ENCODE measurements at regions not wholly inside any gene's neighbourhood (a gene's known extent, or its start where the extent isn't known, plus 50 kb on each side); places are given as distances from the start of the nearest gene placed in this dataset.

GRCh38 chr9:13480693-13481092 is 201.2 kb upstream of the MPDZ start:
- DNase-seq (ENCODE audit: low read depth in 4 of 6, low spot score in 6 of 6) = peak; percentile 24 to 79 (median 38)
- no peaks in the 10 kb centered on the region for H3K27me3 ChIP-seq (ENCODE audit: control insufficient read depth, insufficient read depth, low read length)
- peaks cover 3% of the 10 kb centered on the region for H3K9me3 ChIP-seq (ENCODE audit: control insufficient read depth, insufficient read depth, low read length)
- H3K27ac ChIP-seq (ENCODE audit: low read depth, low read length) = no peak overlapping the region
- WGBS (ENCODE audit: insufficient coverage) = 56% methylated on average over 3 of the region's 3 CpGs
- H3K4me3 ChIP-seq (ENCODE audit: low read depth, low read length) = no peak overlapping the region
- no peaks in the 10 kb centered on the region for H3K36me3 ChIP-seq (ENCODE audit: control insufficient read depth, insufficient read depth, low read length)
- H3K4me1 ChIP-seq (ENCODE audit: control insufficient read depth, insufficient read depth, low read length) = no peaks in the 10 kb centered on the region

- DNase-seq (ENCODE audit: low read depth in 4 of 6, low spot score in 6 of 6) = no peak
- no peak overlapping the region for H3K4me3 ChIP-seq (ENCODE audit: low read depth, low read length)
- peaks cover 11% of the 10 kb centered on the region for H3K9me3 ChIP-seq (ENCODE audit: control insufficient read depth, insufficient read depth, low read length)
- H3K4me1 ChIP-seq (ENCODE audit: control insufficient read depth, insufficient read depth, low read length) = no peaks in the 10 kb centered on the region
- H3K27ac ChIP-seq (ENCODE audit: low read depth, low read length) = no peak overlapping the region
- no peaks in the 10 kb centered on the region for H3K36me3 ChIP-seq (ENCODE audit: control insufficient read depth, insufficient read depth, low read length)
- H3K27me3 ChIP-seq (ENCODE audit: control insufficient read depth, insufficient read depth, low read length) = no peaks in the 10 kb centered on the region
Observed at GRCh38 chr9:13479096-13479495, 199.6 kb upstream of the MPDZ start.

- Histone ChIP-seq H3K4me3 (ENCODE audit: low read depth, low read length) (no peak overlapping the region), H3K9me3 (ENCODE audit: control insufficient read depth, insufficient read depth, low read length) (peaks cover 11% of the 10 kb centered on the region), H3K36me3 (ENCODE audit: control insufficient read depth, insufficient read depth, low read length) (no peaks in the 10 kb centered on the region), H3K27ac (ENCODE audit: low read depth, low read length) (no peak overlapping the region), H3K27me3 (ENCODE audit: control insufficient read depth, insufficient read depth, low read length) (no peaks in the 10 kb centered on the region), H3K4me1 (ENCODE audit: control insufficient read depth, insufficient read depth, low read length) (no peaks in the 10 kb centered on the region)
- no peak for DNase-seq (ENCODE audit: low read depth in 4 of 6, low spot score in 6 of 6)
- WGBS (ENCODE audit: insufficient coverage) = no CpG with 5 or more reads among the region's 1 CpG
Observed at GRCh38 chr9:13478639-13479038, 199.1 kb upstream of the MPDZ start.

- WGBS (ENCODE audit: insufficient coverage) = no CpG with 5 or more reads among the region's 2 CpGs
- Histone ChIP-seq H3K36me3 (ENCODE audit: control insufficient read depth, insufficient read depth, low read length) (no peaks in the 10 kb centered on the region), H3K27me3 (ENCODE audit: control insufficient read depth, insufficient read depth, low read length) (no peaks in the 10 kb centered on the region), H3K4me1 (ENCODE audit: control insufficient read depth, insufficient read depth, low read length) (no peaks in the 10 kb centered on the region), H3K9me3 (ENCODE audit: control insufficient read depth, insufficient read depth, low read length) (peaks cover 11% of the 10 kb centered on the region), H3K27ac (ENCODE audit: low read depth, low read length) (no peak overlapping the region), H3K4me3 (ENCODE audit: low read depth, low read length) (no peak overlapping the region)
- DNase-seq (ENCODE audit: low read depth in 4 of 6, low spot score in 6 of 6) = peak in 2 of 6 donors; percentile 7 to 66
Observed at GRCh38 chr9:13478160-13478559, 198.7 kb upstream of the MPDZ start.

GRCh38 chr9:13470836-13471235 is 191.3 kb upstream of the MPDZ start:
- WGBS (ENCODE audit: insufficient coverage) = 100% methylated on average over 1 of the region's 3 CpGs
- Histone ChIP-seq H3K9me3 (ENCODE audit: control insufficient read depth, insufficient read depth, low read length) (peaks cover 8% of the 10 kb centered on the region), H3K27ac (ENCODE audit: low read depth, low read length) (no peak overlapping the region), H3K27me3 (ENCODE audit: control insufficient read depth, insufficient read depth, low read length) (no peaks in the 10 kb centered on the region), H3K4me3 (ENCODE audit: low read depth, low read length) (no peak overlapping the region), H3K4me1 (ENCODE audit: control insufficient read depth, insufficient read depth, low read length) (no peaks in the 10 kb centered on the region), H3K36me3 (ENCODE audit: control insufficient read depth, insufficient read depth, low read length) (no peaks in the 10 kb centered on the region)
- no peak for DNase-seq (ENCODE audit: low read depth in 4 of 6, low spot score in 6 of 6)

- Histone ChIP-seq H3K36me3 (ENCODE audit: control insufficient read depth, insufficient read depth, low read length) (no peaks in the 10 kb centered on the region), H3K4me1 (ENCODE audit: control insufficient read depth, insufficient read depth, low read length) (no peaks in the 10 kb centered on the region), H3K4me3 (ENCODE audit: low read depth, low read length) (no peak overlapping the region), H3K27ac (ENCODE audit: low read depth, low read length) (no peak overlapping the region), H3K9me3 (ENCODE audit: control insufficient read depth, insufficient read depth, low read length) (no peaks in the 10 kb centered on the region), H3K27me3 (ENCODE audit: control insufficient read depth, insufficient read depth, low read length) (no peaks in the 10 kb centered on the region)
- DNase-seq (ENCODE audit: low read depth in 4 of 6, low spot score in 6 of 6) = no peak
- WGBS (ENCODE audit: insufficient coverage) = no CpG with 5 or more reads among the region's 2 CpGs
Observed at GRCh38 chr9:13467157-13467556, 187.7 kb upstream of the MPDZ start.

- Histone ChIP-seq H3K9me3 (ENCODE audit: control insufficient read depth, insufficient read depth, low read length) (no peaks in the 10 kb centered on the region), H3K36me3 (ENCODE audit: control insufficient read depth, insufficient read depth, low read length) (no peaks in the 10 kb centered on the region), H3K27me3 (ENCODE audit: control insufficient read depth, insufficient read depth, low read length) (no peaks in the 10 kb centered on the region), H3K27ac (ENCODE audit: low read depth, low read length) (no peak overlapping the region), H3K4me1 (ENCODE audit: control insufficient read depth, insufficient read depth, low read length) (no peaks in the 10 kb centered on the region), H3K4me3 (ENCODE audit: low read depth, low read length) (no peak overlapping the region)
- WGBS (ENCODE audit: insufficient coverage) = 57% methylated on average over 2 of the region's 4 CpGs
- peak in 2 of 6 donors; percentile 48 to 50 for DNase-seq (ENCODE audit: low read depth in 4 of 6, low spot score in 6 of 6)
Observed at GRCh38 chr9:13461414-13461991, 182.0 kb upstream of the MPDZ start.

- WGBS (ENCODE audit: insufficient coverage) = 63% methylated on average over 2 of the region's 3 CpGs
Observed at GRCh38 chr9:13459071-13459470, 179.6 kb upstream of the MPDZ start.

GRCh38 chr9:13457795-13458194 is 178.3 kb upstream of the MPDZ start:
- no CpG with 5 or more reads among the region's 1 CpG for WGBS (ENCODE audit: insufficient coverage)
- H3K36me3 ChIP-seq (ENCODE audit: control insufficient read depth, insufficient read depth, low read length) = no peaks in the 10 kb centered on the region
- H3K27me3 ChIP-seq (ENCODE audit: control insufficient read depth, insufficient read depth, low read length) = no peaks in the 10 kb centered on the region
- DNase-seq (ENCODE audit: low read depth in 4 of 6, low spot score in 6 of 6) = no peak
- H3K27ac ChIP-seq (ENCODE audit: low read depth, low read length) = no peak overlapping the region
- H3K4me1 ChIP-seq (ENCODE audit: control insufficient read depth, insufficient read depth, low read length) = no peaks in the 10 kb centered on the region
- no peaks in the 10 kb centered on the region for H3K9me3 ChIP-seq (ENCODE audit: control insufficient read depth, insufficient read depth, low read length)
- H3K4me3 ChIP-seq (ENCODE audit: low read depth, low read length) = no peak overlapping the region

More at GRCh38 chr9:13459071-13459470, 179.6 kb upstream of the MPDZ start:
- Histone ChIP-seq H3K36me3 (ENCODE audit: control insufficient read depth, insufficient read depth, low read length) (no peaks in the 10 kb centered on the region), H3K9me3 (ENCODE audit: control insufficient read depth, insufficient read depth, low read length) (no peaks in the 10 kb centered on the region), H3K27me3 (ENCODE audit: control insufficient read depth, insufficient read depth, low read length) (no peaks in the 10 kb centered on the region), H3K4me3 (ENCODE audit: low read depth, low read length) (no peak overlapping the region), H3K4me1 (ENCODE audit: control insufficient read depth, insufficient read depth, low read length) (no peaks in the 10 kb centered on the region), H3K27ac (ENCODE audit: low read depth, low read length) (no peak overlapping the region)
- no peak for DNase-seq (ENCODE audit: low read depth in 4 of 6, low spot score in 6 of 6)

GRCh38 chr9:13450723-13451122 is 171.2 kb upstream of the MPDZ start:
- Histone ChIP-seq H3K4me3 (ENCODE audit: low read depth, low read length) (no peak overlapping the region), H3K4me1 (ENCODE audit: control insufficient read depth, insufficient read depth, low read length) (no peaks in the 10 kb centered on the region), H3K9me3 (ENCODE audit: control insufficient read depth, insufficient read depth, low read length) (no peaks in the 10 kb centered on the region), H3K36me3 (ENCODE audit: control insufficient read depth, insufficient read depth, low read length) (no peaks in the 10 kb centered on the region), H3K27ac (ENCODE audit: low read depth, low read length) (no peak overlapping the region), H3K27me3 (ENCODE audit: control insufficient read depth, insufficient read depth, low read length) (no peaks in the 10 kb centered on the region)
- WGBS (ENCODE audit: insufficient coverage) = 17% methylated on average over 1 of the region's 3 CpGs
- DNase-seq (ENCODE audit: low read depth in 4 of 6, low spot score in 6 of 6) = peak in 2 of 6 donors; percentile 18 to 43

All from spinal cord (tissue), 9 donors.